BLaER1 (cell line): ENCODE measurements at regions not wholly inside any gene's neighbourhood (a gene's known extent, or its start where the extent isn't known, plus 50 kb on each side); places are given as distances from the start of the nearest gene placed in this dataset.
"Not testable (repeated sequence)": the region's sequence is repeated elsewhere in the genome, so short reads cannot be mapped to it uniquely, and the experiment has no call there.

ENCODE experiments used
- H3K27ac ChIP-seq: shearing (Covaris generic); formaldehyde crosslinking; 2 replicates; pipeline ENCODE4 v1.8.1; 2022
- H3K27me3 ChIP-seq: shearing (Covaris generic); formaldehyde crosslinking; 2 replicates; pipeline ENCODE4 v1.8.1; 2022
- H3K36me3 ChIP-seq: shearing (Covaris generic); formaldehyde crosslinking; 2 replicates; pipeline ENCODE4 v1.8.1; 2022
- H3K4me1 ChIP-seq: shearing (Covaris generic); formaldehyde crosslinking; 2 replicates; pipeline ENCODE4 v1.8.1; 2022
- H3K4me2 ChIP-seq: shearing (Covaris generic); formaldehyde crosslinking; 2 replicates; pipeline ENCODE4 v1.8.1; 2022
- H3K4me3 ChIP-seq: shearing (Covaris generic); formaldehyde crosslinking; 2 replicates; pipeline ENCODE4 v1.8.1; 2022
- H3K9ac ChIP-seq: shearing (Covaris generic); formaldehyde crosslinking; 2 replicates; pipeline ENCODE4 v1.8.1; 2022
- H3K9me3 ChIP-seq: shearing (Covaris generic); formaldehyde crosslinking; 2 replicates; pipeline ENCODE4 v1.8.1; 2022
- H4K20me1 ChIP-seq: shearing (Covaris generic); formaldehyde crosslinking; 2 replicates; pipeline ENCODE4 v1.8.1; 2022
- Cebpa-rat ChIP-seq: shearing (Covaris generic); IDR thresholded peaks from 2 replicates; pipeline ENCODE4 v1.8.1; 2022

GRCh38 chr6:144564202-144564601 lies 279.1 kb downstream of the UTRN start:
- no peaks in the 10 kb centered on the region for H3K27me3 ChIP-seq
- H3K4me3 ChIP-seq, result no peak overlapping the region
- H3K4me2 ChIP-seq, result no peak overlapping the region
- no peak overlapping the region for H3K27ac ChIP-seq
- no peaks in the 10 kb centered on the region; the same call in 1 of the 2 replicates for H3K9me3 ChIP-seq
- TF ChIP-seq Cebpa-rat, result no peak
- H3K9ac ChIP-seq, result no peak overlapping the region
- peaks cover 15% of the 10 kb centered on the region for H4K20me1 ChIP-seq
- H3K4me1 ChIP-seq, result peaks cover 33% of the 10 kb centered on the region
- peaks cover 44% of the 10 kb centered on the region for H3K36me3 ChIP-seq

- TF ChIP-seq Cebpa-rat, result peak; percentile 73
- Histone ChIP-seq H3K9me3 (peaks cover 3% of the 10 kb centered on the region; the same call in 1 of the 2 replicates), H3K9ac (no peak overlapping the region), H3K27ac (no peak overlapping the region), H3K36me3 (peaks cover 46% of the 10 kb centered on the region), H3K4me2 (peak overlapping the region; percentile 76), H3K27me3 (no peaks in the 10 kb centered on the region), H3K4me1 (peaks cover 33% of the 10 kb centered on the region), H3K4me3 (peak overlapping the region; percentile 9; the same call in 1 of the 2 replicates), H4K20me1 (peaks cover 15% of the 10 kb centered on the region)
Measured at GRCh38 chr6:144566868-144567615, 281.9 kb downstream of the UTRN start.

- H3K27me3 ChIP-seq, result no peaks in the 10 kb centered on the region
- 0 out of 2 replicates have a peak, but pooled peaks cover 3% of the 10 kb centered on the region for H3K9me3 ChIP-seq
- H3K36me3 ChIP-seq, result peaks cover 37% of the 10 kb centered on the region
- no peak overlapping the region for H3K4me2 ChIP-seq
- peaks cover 33% of the 10 kb centered on the region for H3K4me1 ChIP-seq
- no peak overlapping the region for H3K27ac ChIP-seq
- H4K20me1 ChIP-seq, result peaks cover 15% of the 10 kb centered on the region
- H3K9ac ChIP-seq, result no peak overlapping the region
- TF ChIP-seq Cebpa-rat, result no peak
- no peak overlapping the region for H3K4me3 ChIP-seq
Measured at GRCh38 chr6:144568241-144568640, 283.1 kb downstream of the UTRN start.

DNA sequence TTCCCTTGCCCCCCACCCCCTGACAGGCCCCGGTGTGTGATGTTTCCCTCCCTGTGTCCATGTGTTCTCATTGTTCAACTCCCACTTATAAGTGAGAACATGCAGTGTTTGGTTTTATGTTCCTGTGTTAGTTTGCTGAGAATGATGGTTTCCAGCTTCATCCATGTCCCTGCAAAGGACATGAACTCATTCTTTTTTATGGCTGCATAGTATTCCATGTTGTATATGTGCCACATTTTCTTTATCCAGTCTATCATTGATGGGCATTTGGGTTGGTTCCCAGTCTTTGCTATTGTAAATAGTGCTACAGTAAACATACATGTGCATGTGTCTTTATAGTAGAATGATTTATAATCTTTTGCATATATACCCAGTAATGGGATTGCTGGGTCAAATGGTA lies 287.4 kb downstream of the UTRN start:
- peaks cover 10% of the 10 kb centered on the region for H3K4me1 ChIP-seq
- not testable (repeated sequence) for H3K9ac ChIP-seq, H3K4me3 ChIP-seq

GRCh38 chr6:144574796-144575195 lies 289.7 kb downstream of the UTRN start:
- Histone ChIP-seq H3K9me3 (0 out of 2 replicates have a peak, but pooled peaks cover 3% of the 10 kb centered on the region), H3K4me3 (no peak overlapping the region), H4K20me1 (no peaks in the 10 kb centered on the region), H3K4me2 (no peak overlapping the region), H3K4me1 (no peaks in the 10 kb centered on the region), H3K36me3 (peaks cover 38% of the 10 kb centered on the region), H3K27me3 (no peaks in the 10 kb centered on the region), H3K27ac (no peak overlapping the region), H3K9ac (no peak overlapping the region)
- no peak for TF ChIP-seq Cebpa-rat

More for the DNA sequence above, 287.4 kb downstream of the UTRN start:
- H3K9me3 ChIP-seq, H3K4me2 ChIP-seq, H4K20me1 ChIP-seq, H3K27ac ChIP-seq, H3K27me3 ChIP-seq: not testable (repeated sequence)
- peaks cover 37% of the 10 kb centered on the region for H3K36me3 ChIP-seq

DNA sequence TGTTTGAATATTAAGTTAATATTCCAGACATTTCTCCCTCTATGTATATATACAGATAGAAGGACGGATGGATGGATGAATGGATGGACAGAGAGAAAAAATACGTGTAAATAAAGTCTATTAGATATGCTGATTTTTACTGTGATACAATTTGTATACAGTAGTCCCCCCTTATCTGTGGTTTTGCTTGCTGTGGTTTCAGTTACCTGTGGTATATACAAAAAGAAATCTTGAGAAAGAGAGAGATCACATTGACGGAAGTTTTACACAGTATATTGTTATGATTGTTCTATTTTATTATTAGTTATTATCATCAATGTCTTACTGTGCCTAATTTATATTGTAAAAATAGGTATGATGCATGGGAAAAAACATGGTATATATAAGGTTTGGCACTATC lies 290.2 kb downstream of the UTRN start:
- H3K9me3 ChIP-seq, result 0 out of 2 replicates have a peak, but pooled peaks cover 3% of the 10 kb centered on the region
- H3K9ac ChIP-seq, result no peak overlapping the region
- no peak overlapping the region for H3K4me2 ChIP-seq
- no peak overlapping the region for H3K4me3 ChIP-seq
- H3K4me1 ChIP-seq, result no peaks in the 10 kb centered on the region
- no peaks in the 10 kb centered on the region for H3K27me3 ChIP-seq
- no peak overlapping the region for H3K27ac ChIP-seq
- peaks cover 37% of the 10 kb centered on the region for H3K36me3 ChIP-seq
- H4K20me1 ChIP-seq, result peaks cover 5% of the 10 kb centered on the region; the same call in 1 of the 2 replicates
- TF ChIP-seq Cebpa-rat, result no peak

GRCh38 chr6:144576871-144577270 lies 291.7 kb downstream of the UTRN start:
- TF ChIP-seq Cebpa-rat, result no peak
- peaks cover 33% of the 10 kb centered on the region for H3K36me3 ChIP-seq
- H3K9ac ChIP-seq, result no peak overlapping the region
- H3K4me1 ChIP-seq, result peaks cover 11% of the 10 kb centered on the region
- no peak overlapping the region for H3K27ac ChIP-seq
- H3K27me3 ChIP-seq, result no peaks in the 10 kb centered on the region
- H3K4me3 ChIP-seq, result no peak overlapping the region
- 0 out of 2 replicates have a peak, but pooled peaks cover 1% of the 10 kb centered on the region for H3K9me3 ChIP-seq
- H3K4me2 ChIP-seq, result no peak overlapping the region
- H4K20me1 ChIP-seq, result peaks cover 20% of the 10 kb centered on the region

DNA sequence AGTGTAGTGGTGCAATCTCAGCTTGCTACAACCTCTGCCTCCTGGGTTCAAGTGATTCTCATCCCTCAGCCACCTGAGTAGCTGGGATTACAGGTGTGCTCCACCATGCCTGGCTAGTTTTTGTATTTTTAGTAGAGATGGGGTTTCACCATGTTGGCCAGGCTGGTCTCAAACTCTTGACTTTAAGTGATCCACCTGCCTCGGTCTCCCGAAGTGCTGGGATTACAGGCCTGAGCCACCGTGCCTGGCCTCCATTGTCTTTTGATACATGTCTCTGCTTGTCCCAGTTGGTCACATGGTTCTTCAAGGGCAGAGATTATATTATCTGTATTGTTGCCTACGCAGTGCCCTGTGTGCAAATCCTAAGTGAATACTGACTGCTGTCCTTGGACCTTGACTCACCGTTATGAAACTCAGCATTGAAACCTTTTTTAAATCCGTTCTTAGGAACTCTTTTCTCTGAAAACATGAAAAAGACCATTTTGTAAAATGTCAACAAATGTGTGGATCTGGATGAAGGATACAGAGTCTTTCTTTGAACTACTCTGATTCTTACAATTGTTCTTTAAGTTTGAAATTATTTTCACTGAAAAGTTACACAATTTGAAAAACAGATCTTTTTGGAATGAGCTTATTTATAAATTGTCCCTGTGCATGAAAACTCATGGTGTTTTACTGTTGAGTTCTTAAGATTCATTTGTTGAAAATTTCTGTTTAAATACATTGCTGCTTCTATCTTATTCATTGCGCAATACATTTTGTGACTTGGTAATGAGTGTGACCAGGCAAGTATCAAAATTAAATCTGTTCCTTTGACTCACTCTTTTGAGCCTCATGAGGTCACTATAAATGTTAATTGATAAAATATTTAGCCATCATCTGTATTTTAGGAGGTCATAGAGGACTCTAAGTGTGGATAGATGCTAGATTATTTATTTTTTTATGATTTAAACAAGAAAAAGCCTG lies 293.5 kb downstream of the UTRN start:
- H3K4me2 ChIP-seq, result no peak overlapping the region
- peaks cover 25% of the 10 kb centered on the region for H3K4me1 ChIP-seq
- H3K4me3 ChIP-seq, result no peak overlapping the region
- TF ChIP-seq Cebpa-rat, result peak; percentile 96; the same call in 1 of the 2 replicates
- H3K27me3 ChIP-seq, result no peaks in the 10 kb centered on the region
- no peak overlapping the region for H3K9ac ChIP-seq
- H4K20me1 ChIP-seq, result peaks cover 38% of the 10 kb centered on the region
- peaks cover 31% of the 10 kb centered on the region for H3K36me3 ChIP-seq
- H3K27ac ChIP-seq, result no peak overlapping the region
- no peaks in the 10 kb centered on the region for H3K9me3 ChIP-seq

- Histone ChIP-seq H4K20me1 (peaks cover 50% of the 10 kb centered on the region), H3K9me3 (no peaks in the 10 kb centered on the region), H3K4me1 (peaks cover 34% of the 10 kb centered on the region), H3K4me2 (no peak overlapping the region), H3K27me3 (no peaks in the 10 kb centered on the region), H3K36me3 (peaks cover 25% of the 10 kb centered on the region), H3K4me3 (no peak overlapping the region), H3K9ac (no peak overlapping the region), H3K27ac (no peak overlapping the region)
- TF ChIP-seq Cebpa-rat, result no peak
Measured at GRCh38 chr6:144580039-144580438, 294.9 kb downstream of the UTRN start.
